A549 (cell line): ENCODE measurements at regions not wholly inside any gene's neighbourhood (a gene's known extent, or its start where the extent isn't known, plus 50 kb on each side); places are given as distances from the start of the nearest gene placed in this dataset.

ENCODE experiments used
- ATAC-seq, 2 experiments: fragments of 200-7000 bp in 1 of 2; fragments of >200 bp in 1 of 2; cut with Nextera tagmentation in 1 of 2; cut with Tn5 transposase in 1 of 2; 3 replicates each; pipeline versions ENCODE4 v1.8.0 to v1.9.1; 2018 to 2020; ENCODE audit warnings: mild to moderate bottlenecking in 1 of 2, moderate library complexity in 1 of 2
- CTCF ChIA-PET: fragments of 300-600 bp; sonication (Branson Sonifier 250); formaldehyde crosslinking; extraction: SDS; loops from one replicate; lab custom pipeline; 2021; ENCODE audit warnings: antibody characterized with exemption, inconsistent platforms; lab: Yijun Ruan, JAX
- POLR2A ChIA-PET: fragments of 350-600 bp; formaldehyde crosslinking; extraction: SDS; loops from one replicate; lab custom pipeline; 2021; ENCODE audit warnings: antibody characterized with exemption, inconsistent platforms; lab: Yijun Ruan, JAX
- DNase-seq, 2 experiments: peaks; one replicate each; pipeline versions ENCODE4 v3.0.0 to v3.0.0-alpha.2; 2011 to 2016; ENCODE audit warnings: low read depth in 1 of 2, low spot score in 1 of 2
- FAIRE-seq: peaks from 2 replicates; lab custom pipeline; 2011; peaks lifted over from hg19 to GRCh38; lab: Jason Lieb, UNC
- H3K27ac ChIP-seq, 2 experiments: fragments of >200 bp; sonication (Bioruptor Twin); formaldehyde crosslinking; 3 replicates each; pipeline ENCODE4 v1.5.1; 2016 to 2017
- H3K4me1 ChIP-seq: fragments of >200 bp; sonication (Bioruptor Twin); formaldehyde crosslinking; 3 replicates; pipeline ENCODE4 v1.6.1; 2016
- H3K4me2 ChIP-seq: fragments of >200 bp; sonication (Bioruptor Twin); formaldehyde crosslinking; 3 replicates; pipeline ENCODE4 v1.6.1; 2016
- H3K4me3 ChIP-seq: fragments of >200 bp; sonication (Bioruptor Twin); formaldehyde crosslinking; 3 replicates; pipeline ENCODE4 v1.5.1; 2016
- H3K9me3 ChIP-seq: fragments of >200 bp; sonication (Bioruptor Twin); formaldehyde crosslinking; 3 replicates; pipeline ENCODE4 v1.6.1; 2016
- BHLHE40 ChIP-seq: IDR thresholded peaks from 2 replicates; pipeline ENCODE4 v1.6.1; 2012; ENCODE audit warnings: low read depth, low read length, inconsistent platforms
- E2F6 ChIP-seq: IDR thresholded peaks from 2 replicates; pipeline ENCODE4 v1.6.1; 2012; ENCODE audit warnings: low read depth, borderline replicate concordance
- EHF ChIP-seq: fragments of 250-450 bp; sonication (Bioruptor Pico); IDR thresholded peaks from 2 replicates; pipeline ENCODE4 v1.5.0; 2020; ENCODE audit warnings: mild to moderate bottlenecking
- EHMT2 ChIP-seq: fragments of 200-600 bp; sonication (generic); IDR thresholded peaks from 2 replicates; pipeline ENCODE4 v1.6.1; 2016; ENCODE audit warnings: antibody characterized with exemption, low read depth, mild to moderate bottlenecking, moderate library complexity
- ESRRA ChIP-seq: fragments of 150-350 bp; IDR thresholded peaks from 2 replicates; pipeline ENCODE4 v1.6.1; 2014; ENCODE audit warnings: mild to moderate bottlenecking, low read length, borderline replicate concordance
- FOSL2 ChIP-seq, 2 experiments: fragments of 450-650 bp in 1 of 2; fragments of >200 bp in 1 of 2; sonication (Bioruptor Twin) in 1 of 2; formaldehyde crosslinking; IDR thresholded peaks; 2 replicates each; pipeline versions ENCODE4 v1.5.0 to v1.6.1; 2016 to 2020; ENCODE audit warnings: mild to moderate bottlenecking in 1 of 2, moderate library complexity in 1 of 2
- FOXS1 ChIP-seq: fragments of 250-450 bp; sonication (Bioruptor Pico); IDR thresholded peaks from 2 replicates; pipeline ENCODE4 v1.5.0; 2020; ENCODE audit warnings: mild to moderate bottlenecking, moderate library complexity
- HOXA7 ChIP-seq: fragments of 250-450 bp; sonication (Bioruptor Pico); IDR thresholded peaks from 2 replicates; pipeline ENCODE4 v1.5.0; 2020; ENCODE audit warnings: mild to moderate bottlenecking, moderate library complexity
- HOXB13 ChIP-seq: fragments of 250-450 bp; sonication (Bioruptor Pico); IDR thresholded peaks from 2 replicates; pipeline ENCODE4 v1.5.0; 2020; ENCODE audit warnings: low read depth, mild to moderate bottlenecking, moderate library complexity
- KDM5A ChIP-seq: fragments of 200-600 bp; sonication (generic); IDR thresholded peaks from 2 replicates; pipeline ENCODE4 v1.6.1; 2016; ENCODE audit warnings: antibody characterized with exemption, mild to moderate bottlenecking
- MYC ChIP-seq: IDR thresholded peaks from 2 replicates; pipeline ENCODE4 v1.6.1; 2012; ENCODE audit warnings: mild to moderate bottlenecking, inconsistent platforms, low read length, improper control_type of control experiment, borderline replicate concordance
- NFE2L2 ChIP-seq: fragments of 150-350 bp; conservative IDR thresholded peaks from 2 replicates; pipeline ENCODE4 v1.6.1; 2014; ENCODE audit warnings: low read length
- NPAS2 ChIP-seq: fragments of 250-450 bp; sonication (Bioruptor Pico); IDR thresholded peaks from 2 replicates; pipeline ENCODE4 v1.8.0; 2022; ENCODE audit warnings: mild to moderate bottlenecking, moderate library complexity, borderline replicate concordance
- NR3C1 ChIP-seq: fragments of >200 bp; sonication (Bioruptor Twin); formaldehyde crosslinking; IDR thresholded peaks from 3 replicates; pipeline ENCODE4 v1.6.1; 2017
- RCOR1 ChIP-seq: fragments of 150-350 bp; IDR thresholded peaks from 2 replicates; pipeline ENCODE4 v1.6.1; 2014; ENCODE audit warnings: antibody characterized with exemption, low read length, low read depth
- REST ChIP-seq: fragments of 200-600 bp; sonication (generic); IDR thresholded peaks from 2 replicates; pipeline ENCODE4 v1.6.1; 2016; ENCODE audit warnings: antibody characterized with exemption, mild to moderate bottlenecking, moderate library complexity
- TFCP2L1 ChIP-seq: fragments of 250-450 bp; sonication (Bioruptor Pico); IDR thresholded peaks from 2 replicates; pipeline ENCODE4 v1.5.0; 2021; ENCODE audit warnings: mild to moderate bottlenecking
- TP53 ChIP-seq: fragments of 250-450 bp; sonication (Bioruptor Pico); IDR thresholded peaks from 2 replicates; pipeline ENCODE4 v1.5.0; 2021; ENCODE audit warnings: mild to moderate bottlenecking, moderate library complexity
- ZC3H11A ChIP-seq: fragments of 450-650 bp; IDR thresholded peaks from 2 replicates; pipeline ENCODE4 v1.6.1; 2014; ENCODE audit warnings: antibody characterized with exemption, mild to moderate bottlenecking
- ZNF302 ChIP-seq: fragments of 250-450 bp; sonication (Bioruptor Pico); IDR thresholded peaks from 2 replicates; pipeline ENCODE4 v1.9.0; 2021; ENCODE audit warnings: inconsistent platforms, mild to moderate bottlenecking, moderate library complexity
- WGBS: methylation state at CpG from one replicate; pipeline ENCODE4 v1.1.6; 2017; ENCODE audit errors: missing lambda C conversion rate; 5-methylcytosine and 5-hydroxymethylcytosine counted together

- no peak for TF ChIP-seq RCOR1
Observed at GRCh38 chr15:70436428-70436827, 326.9 kb downstream of the UACA start (continued).

- ChIA-PET CTCF (interaction anchor here (0.7 to 1.5 kb wide), 3 partner anchors 10 to 143 kb away, joined by 3 to 4 read pairs (median 3); no protein-coding TSS in a partner anchor), POLR2A (no interaction called here)
- H3K27ac ChIP-seq = no peak overlapping the region
- DNase-seq (no peak), FAIRE-seq (no peak), ATAC-seq (no peak)
- H3K4me1 ChIP-seq = peaks cover 9% of the 10 kb centered on the region; the same call in 2 of the 3 replicates
- H3K4me3 ChIP-seq = no peak overlapping the region
- 76% methylated on average over 2 of the region's 2 CpGs for WGBS
- H3K9me3 ChIP-seq = no peaks in the 10 kb centered on the region
- TF ChIP-seq NPAS2 (CRISPR knock-in tag) (no peak), HOXB13 (CRISPR knock-in tag) (no peak), NR3C1 (no peak), E2F6 (no peak), KDM5A (no peak), REST (no peak), ESRRA (no peak), EHF (CRISPR knock-in tag) (no peak), BHLHE40 (no peak)
- H3K4me2 ChIP-seq = no peak overlapping the region
Observed at GRCh38 chr15:70435872-70436271, 327.5 kb downstream of the UACA start.

- Histone ChIP-seq H3K4me3 (no peak overlapping the region), H3K4me1 (peaks cover 12% of the 10 kb centered on the region; the same call in 2 of the 3 replicates), H3K9me3 (no peaks in the 10 kb centered on the region), H3K27ac (0 out of 6 replicates have a peak overlapping the region, but pooled peaks of 1 of the 2 experiments have one; percentile 13), H3K4me2 (no peak overlapping the region)
- no peak for TF ChIP-seq NFE2L2
- no peak for TF ChIP-seq EHMT2
- no peak for TF ChIP-seq HOXA7 (CRISPR knock-in tag)
- no peak for TF ChIP-seq NR3C1
- TF ChIP-seq MYC = no peak
- no peak for TF ChIP-seq TP53
- TF ChIP-seq ZC3H11A = no peak
- no peak for TF ChIP-seq E2F6
- no peak for TF ChIP-seq TFCP2L1
- no peak for TF ChIP-seq ZNF302
- TF ChIP-seq FOSL2 (IDR thresholded peaks at IDR 0.05) = no peak
- TF ChIP-seq FOSL2 (CRISPR knock-in tag; IDR thresholded peaks at IDR 0.05) = no peak
- no peak for TF ChIP-seq ESRRA
- no peak for TF ChIP-seq FOXS1 (CRISPR knock-in tag)
- no peak for ATAC-seq
- DNase-seq = no peak
- ChIA-PET CTCF (interaction anchor here (0.6 to 1.4 kb wide), 3 partner anchors 10 to 1650 kb away, joined by 3 read pairs; no protein-coding TSS in a partner anchor), POLR2A (no interaction called here)
- 73% methylated on average over 3 of the region's 3 CpGs for WGBS
- no peak for FAIRE-seq
Observed at GRCh38 chr15:70435369-70435768, 328.0 kb downstream of the UACA start.
